Epithelial cell of proximal tubule (primary cell): ENCODE measurements at regions not wholly inside any gene's neighbourhood (a gene's known extent, or its start where the extent isn't known, plus 50 kb on each side); places are given as distances from the start of the nearest gene placed in this dataset.

ENCODE experiments used
- DNase-seq: peaks from one replicate; pipeline ENCODE4 v3.0.0-alpha.2; 2011; ENCODE audit warnings: low read depth
- H3K4me3 ChIP-seq: 2 replicates; pipeline ENCODE4 v1.5.1; 2011; ENCODE audit warnings: low read depth, mild to moderate bottlenecking, low read length
- CTCF ChIP-seq: conservative IDR thresholded peaks from 2 replicates; pipeline ENCODE4 v1.5.1; 2012; ENCODE audit warnings: low read depth, mild to moderate bottlenecking, low read length

- no peak for TF ChIP-seq CTCF
- no peak overlapping the region for H3K4me3 ChIP-seq
- DNase-seq: no peak
Measured at GRCh38 chr17:68706356-68706920, 105.3 kb upstream of the FAM20A start.

GRCh38 chr17:68705714-68706076 lies 104.5 kb upstream of the FAM20A start:
- no peak for TF ChIP-seq CTCF
- H3K4me3 ChIP-seq: no peak overlapping the region
- DNase-seq: no peak

DNA sequence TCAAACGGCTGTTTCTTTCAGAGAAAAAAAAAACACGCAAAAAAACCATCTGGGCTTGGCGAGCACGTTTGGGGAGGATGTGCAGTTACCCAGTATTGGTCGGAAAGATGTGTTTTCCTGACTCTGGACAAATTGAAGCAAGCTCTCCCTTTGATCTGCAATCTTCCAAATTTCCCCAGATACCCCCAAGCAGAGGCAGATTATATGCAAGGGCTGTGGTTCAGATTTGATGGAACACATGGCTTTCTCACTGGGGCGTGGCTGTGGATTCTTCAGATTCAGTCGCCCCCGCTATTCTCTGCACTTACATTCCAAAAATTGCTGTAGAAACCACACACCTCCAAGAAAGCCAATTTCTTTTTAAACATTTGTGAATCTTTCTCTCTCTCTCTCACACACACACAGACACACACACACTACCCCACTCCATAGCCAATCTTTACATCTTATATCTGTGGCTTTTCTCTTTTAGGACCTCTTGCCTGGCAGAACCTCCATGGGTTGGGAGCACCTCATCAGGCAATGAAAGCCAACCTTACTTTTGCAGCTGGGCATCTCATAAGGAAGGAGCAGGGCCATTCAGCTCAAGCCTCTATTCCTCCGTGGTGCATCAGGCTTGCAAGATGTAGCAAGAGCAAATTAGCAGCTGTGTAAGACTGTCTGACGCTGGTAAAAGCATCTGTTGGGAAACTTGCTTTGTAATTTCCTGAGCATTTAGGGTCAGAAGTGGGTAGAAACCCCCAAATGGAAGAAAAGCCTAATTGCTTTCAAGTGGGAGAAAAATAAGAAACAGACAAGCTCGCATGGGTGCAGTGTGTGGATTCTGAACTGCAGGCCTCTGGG lies 103.9 kb upstream of the FAM20A start:
- DNase-seq: no peak
- no peak for TF ChIP-seq CTCF

GRCh38 chr17:68701046-68701445 lies 99.9 kb upstream of the FAM20A start:
- TF ChIP-seq CTCF: no peak
- no peak for DNase-seq
- H3K4me3 ChIP-seq: no peak overlapping the region

More for the DNA sequence above, 103.9 kb upstream of the FAM20A start:
- H3K4me3 ChIP-seq: no peak overlapping the region

DNA sequence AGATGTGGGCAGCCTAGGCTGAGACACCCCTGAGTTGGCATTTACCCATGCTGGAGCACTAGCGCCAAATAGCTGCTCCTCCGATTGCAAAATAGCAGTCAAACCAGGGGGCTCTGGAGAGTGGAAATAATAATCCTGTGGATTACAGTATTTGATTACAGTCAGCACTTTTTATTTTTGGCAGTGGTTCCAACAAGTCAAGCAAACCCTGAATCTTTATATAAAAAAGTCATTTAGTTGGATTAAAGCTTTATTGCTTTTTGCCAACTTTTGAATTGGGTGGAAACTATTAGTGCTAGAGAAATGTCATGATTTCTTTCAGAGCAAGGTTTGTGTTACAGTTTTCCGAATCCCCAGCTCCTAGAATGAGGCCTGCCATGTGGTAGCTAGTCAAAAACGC lies 99.3 kb upstream of the FAM20A start:
- no peak for TF ChIP-seq CTCF
- DNase-seq: no peak
- H3K4me3 ChIP-seq: no peak overlapping the region

DNA sequence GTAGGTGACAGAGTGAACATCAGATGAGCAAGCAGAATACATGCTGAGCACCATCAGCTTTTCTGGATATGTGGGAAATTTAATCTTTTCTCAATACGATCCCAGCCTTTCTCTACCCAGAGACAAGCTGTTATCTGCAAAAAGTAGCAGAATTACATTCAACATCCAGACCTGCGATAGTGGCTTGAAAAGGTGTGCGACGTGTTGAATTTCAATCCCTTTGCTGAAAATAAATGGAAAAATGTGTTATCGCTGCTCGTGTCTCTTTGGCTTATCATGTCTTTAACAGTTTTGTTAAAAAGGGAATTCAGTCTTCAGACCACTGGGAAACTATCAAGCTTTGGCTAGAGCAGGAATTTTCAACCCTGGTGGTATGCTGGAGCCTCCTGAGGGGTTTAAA lies 98.8 kb upstream of the FAM20A start:
- no peak for DNase-seq
- no peak overlapping the region for H3K4me3 ChIP-seq
- no peak for TF ChIP-seq CTCF

DNA sequence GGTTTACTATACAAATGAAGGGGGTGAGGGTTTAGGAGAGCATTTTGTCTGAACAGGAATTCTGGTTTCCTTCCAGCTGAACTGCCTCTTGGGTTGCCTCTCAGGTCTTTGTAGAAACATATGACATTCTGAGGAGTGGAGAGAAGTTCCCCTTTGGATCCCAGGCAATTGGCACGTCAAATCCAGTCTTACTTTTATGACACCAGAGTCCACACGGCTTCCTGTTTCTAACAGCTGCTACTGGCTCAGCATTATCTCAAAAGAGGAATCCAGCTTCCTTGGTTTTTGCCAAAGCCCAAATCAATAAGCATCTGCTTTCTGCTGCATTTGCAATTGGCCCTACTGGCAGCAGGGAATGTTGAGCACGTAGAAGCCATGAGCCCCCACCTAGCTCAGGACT lies 97.6 kb upstream of the FAM20A start:
- DNase-seq: no peak
- TF ChIP-seq CTCF: no peak

More for the DNA sequence above, 97.6 kb upstream of the FAM20A start:
- H3K4me3 ChIP-seq: no peak overlapping the region
